HG02973 (cell line): ENCODE measurements at regions not wholly inside any gene's neighbourhood (a gene's known extent, or its start where the extent isn't known, plus 50 kb on each side); places are given as distances from the start of the nearest gene placed in this dataset.

Experiments used
- ATAC-seq: cut with Tn5 transposase; IDR thresholded peaks from one replicate; pipeline ENCODE4 v1.9.1; 2021; ENCODE audit warnings: moderate library complexity; ENCODE audit not compliant: unreplicated experiment

GRCh38 chr12:97173688-97174410, 266.8 kb downstream of the NEDD1 start:
- no peak for ATAC-seq

GRCh38 chr12:97177481-97177880, 270.4 kb downstream of the NEDD1 start:
- no peak for ATAC-seq

- ATAC-seq: no peak
Measured at GRCh38 chr12:97181571-97182265, 274.7 kb downstream of the NEDD1 start.

- ATAC-seq: no peak
Measured at GRCh38 chr12:97182769-97183168, 275.7 kb downstream of the NEDD1 start.

- ATAC-seq: no peak
Measured at GRCh38 chr12:97184127-97184773, 277.2 kb downstream of the NEDD1 start.

- no peak for ATAC-seq
Measured at GRCh38 chr12:97185567-97185966, 277.0 kb upstream of the RMST start.

GRCh38 chr12:97194546-97194945, 268.1 kb upstream of the RMST start:
- no peak for ATAC-seq

- ATAC-seq: no peak
Measured at GRCh38 chr12:97200181-97200580, 262.4 kb upstream of the RMST start.

- no peak for ATAC-seq
Measured at GRCh38 chr12:97203408-97203807, 259.2 kb upstream of the RMST start.

GRCh38 chr12:97209997-97210396, 252.6 kb upstream of the RMST start:
- ATAC-seq: no peak

GRCh38 chr12:97211416-97211930, 251.1 kb upstream of the RMST start:
- ATAC-seq: no peak

GRCh38 chr12:97216848-97217247, 245.8 kb upstream of the RMST start:
- no peak for ATAC-seq

GRCh38 chr12:97222391-97222790, 240.2 kb upstream of the RMST start:
- ATAC-seq: no peak

GRCh38 chr12:97223419-97223818, 239.2 kb upstream of the RMST start:
- no peak for ATAC-seq

- no peak for ATAC-seq
Measured at GRCh38 chr12:97229004-97229403, 233.6 kb upstream of the RMST start.

- ATAC-seq: no peak
Measured at GRCh38 chr12:97235102-97235501, 227.5 kb upstream of the RMST start.

- ATAC-seq: no peak
Measured at GRCh38 chr12:97246368-97246767, 216.2 kb upstream of the RMST start.

GRCh38 chr12:97250483-97250882, 212.1 kb upstream of the RMST start:
- ATAC-seq: no peak

- ATAC-seq: no peak
Measured at GRCh38 chr12:97257726-97258125, 204.9 kb upstream of the RMST start.

GRCh38 chr12:97259098-97259497, 203.5 kb upstream of the RMST start:
- ATAC-seq: no peak

GRCh38 chr12:97260786-97261185, 201.8 kb upstream of the RMST start:
- no peak for ATAC-seq

- no peak for ATAC-seq
Measured at GRCh38 chr12:97267166-97267565, 195.4 kb upstream of the RMST start.
